ENCODE measurements at regions not wholly inside any gene's neighbourhood (a gene's known extent, or its start where the extent isn't known, plus 50 kb on each side); places are given as distances from the start of the nearest gene placed in this dataset.
A peak's percentile ranks its signal among the peaks of the same experiment; 100 is the strongest.

DNA sequence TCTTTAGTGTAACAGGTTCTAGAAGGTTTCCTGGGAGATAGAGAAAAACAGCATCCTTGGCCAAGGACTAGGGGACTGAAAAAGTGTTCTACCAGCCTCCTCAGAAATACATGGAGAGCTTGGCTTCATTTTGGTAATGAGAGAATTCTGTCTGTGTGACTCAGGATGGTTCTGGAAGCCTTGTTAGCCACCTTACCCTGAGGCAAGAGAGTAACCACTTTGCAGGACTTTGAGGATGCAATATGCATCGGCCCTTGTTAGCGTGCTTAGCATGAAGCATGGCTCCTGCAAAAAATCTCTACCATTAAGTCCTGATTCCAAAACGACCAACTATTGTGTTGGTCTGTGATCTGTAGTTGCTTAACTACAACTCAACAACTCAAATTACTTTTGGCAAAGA, 79.8 kb downstream of the C1QL2 start:
- H3K27ac ChIP-seq (ENCODE audit: low read depth): no peak overlapping the region
- TF ChIP-seq ZNF462 (CRISPR knock-in tag; IDR thresholded peaks at IDR 0.05) (no peak), REST (IDR thresholded peaks at IDR 0.05; ENCODE audit: unreplicated experiment) (no peak), EZH2phosphoT487 (IDR thresholded peaks at IDR 0.05; ENCODE audit: unreplicated experiment) (no peak), EZH2 (IDR thresholded peaks at IDR 0.05; ENCODE audit: low read depth, unreplicated experiment) (no peak), JUNB (IDR thresholded peaks at IDR 0.05; ENCODE audit: unreplicated experiment) (no peak), CREB1 (CRISPR knock-in tag; IDR thresholded peaks at IDR 0.05; ENCODE audit: low read depth) (no peak), ZNF331 (CRISPR knock-in tag; IDR thresholded peaks at IDR 0.05; ENCODE audit: low read depth) (no peak), NANOG (IDR thresholded peaks at IDR 0.05; ENCODE audit: borderline replicate concordance) (no peak), STAT1 (IDR thresholded peaks at IDR 0.05; ENCODE audit: unreplicated experiment) (no peak), POLR2AphosphoS5 (IDR thresholded peaks at IDR 0.05; ENCODE audit: low read depth) (no peak), ZNF114 (CRISPR knock-in tag; IDR thresholded peaks at IDR 0.05) (no peak)
- TF ChIP-seq, protein P1, sequence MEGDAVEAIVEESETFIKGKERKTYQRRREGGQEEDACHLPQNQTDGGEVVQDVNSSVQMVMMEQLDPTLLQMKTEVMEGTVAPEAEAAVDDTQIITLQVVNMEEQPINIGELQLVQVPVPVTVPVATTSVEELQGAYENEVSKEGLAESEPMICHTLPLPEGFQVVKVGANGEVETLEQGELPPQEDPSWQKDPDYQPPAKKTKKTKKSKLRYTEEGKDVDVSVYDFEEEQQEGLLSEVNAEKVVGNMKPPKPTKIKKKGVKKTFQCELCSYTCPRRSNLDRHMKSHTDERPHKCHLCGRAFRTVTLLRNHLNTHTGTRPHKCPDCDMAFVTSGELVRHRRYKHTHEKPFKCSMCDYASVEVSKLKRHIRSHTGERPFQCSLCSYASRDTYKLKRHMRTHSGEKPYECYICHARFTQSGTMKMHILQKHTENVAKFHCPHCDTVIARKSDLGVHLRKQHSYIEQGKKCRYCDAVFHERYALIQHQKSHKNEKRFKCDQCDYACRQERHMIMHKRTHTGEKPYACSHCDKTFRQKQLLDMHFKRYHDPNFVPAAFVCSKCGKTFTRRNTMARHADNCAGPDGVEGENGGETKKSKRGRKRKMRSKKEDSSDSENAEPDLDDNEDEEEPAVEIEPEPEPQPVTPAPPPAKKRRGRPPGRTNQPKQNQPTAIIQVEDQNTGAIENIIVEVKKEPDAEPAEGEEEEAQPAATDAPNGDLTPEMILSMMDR (conservative IDR thresholded peaks at IDR 0.05; ENCODE audit: low read depth in 2 of 2): no peak
- TF ChIP-seq, protein P2, sequence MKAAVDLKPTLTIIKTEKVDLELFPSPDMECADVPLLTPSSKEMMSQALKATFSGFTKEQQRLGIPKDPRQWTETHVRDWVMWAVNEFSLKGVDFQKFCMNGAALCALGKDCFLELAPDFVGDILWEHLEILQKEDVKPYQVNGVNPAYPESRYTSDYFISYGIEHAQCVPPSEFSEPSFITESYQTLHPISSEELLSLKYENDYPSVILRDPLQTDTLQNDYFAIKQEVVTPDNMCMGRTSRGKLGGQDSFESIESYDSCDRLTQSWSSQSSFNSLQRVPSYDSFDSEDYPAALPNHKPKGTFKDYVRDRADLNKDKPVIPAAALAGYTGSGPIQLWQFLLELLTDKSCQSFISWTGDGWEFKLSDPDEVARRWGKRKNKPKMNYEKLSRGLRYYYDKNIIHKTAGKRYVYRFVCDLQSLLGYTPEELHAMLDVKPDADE (IDR thresholded peaks at IDR 0.05): no peak
- Mint-ChIP-seq H3K36me3 (ENCODE audit: low read depth) (no peaks in the 10 kb centered on the region), H3K27me3 (ENCODE audit: insufficient read depth, low read depth, poor library complexity) (peaks cover 3% of the 10 kb centered on the region), H3K27ac (no peak overlapping the region), H3K9me3 (no peaks in the 10 kb centered on the region), H3K4me1 (no peaks in the 10 kb centered on the region), H3K4me3 (no peak overlapping the region)
- no peaks in the 10 kb centered on the region for H4K20me1 ChIP-seq (replicated peaks; ENCODE audit: insufficient read depth)
- DNase-seq (ENCODE audit: low spot score): no peak
- no peaks in the 10 kb centered on the region for H3K4me1 ChIP-seq (ENCODE audit: insufficient read depth)
- no peaks in the 10 kb centered on the region for H3K9me2 ChIP-seq (ENCODE audit: insufficient read depth)
- no peak overlapping the region for H3K4me3 ChIP-seq
- no peak for ATAC-seq
- H3K79me2 ChIP-seq (replicated peaks; ENCODE audit: insufficient read depth): no peaks in the 10 kb centered on the region
- no peaks in the 10 kb centered on the region for H3K36me3 ChIP-seq (ENCODE audit: insufficient read depth)
- H3K27me3 ChIP-seq (ENCODE audit: insufficient read depth): no peaks in the 10 kb centered on the region
- H3F3A ChIP-seq (replicated peaks; ENCODE audit: low read depth): no peaks in the 10 kb centered on the region
- peak overlapping the region; percentile 94 for H2AFZ ChIP-seq
- H3K4me2 ChIP-seq: no peak overlapping the region

Measured in GM23338 (cell line).